Activated B cell treated with CpG ODN at 0.5 μM for 24 hours (primary cell): ENCODE measurements at regions not wholly inside any gene's neighbourhood (a gene's known extent, or its start where the extent isn't known, plus 50 kb on each side); places are given as distances from the start of the nearest gene placed in this dataset.

Experiments
- ATAC-seq: fragments of 200-7000 bp; cut with Tn5 transposase; one replicate; pipeline ENCODE4 v1.10.0; 2021; ENCODE audit warnings: low read depth, mild to moderate bottlenecking, moderate library complexity
- CTCF ChIA-PET: fragments of 350-600 bp; sonication (Branson Sonifier 250); formaldehyde crosslinking; loops from one replicate; lab custom pipeline; 2021; ENCODE audit warnings: antibody characterized with exemption; lab: Charles Lee
- POLR2A ChIA-PET: fragments of 350-600 bp; sonication (Branson Sonifier 250); formaldehyde crosslinking; loops from one replicate; lab custom pipeline; 2021; ENCODE audit warnings: antibody characterized with exemption; lab: Charles Lee
- DNase-seq: peaks from one replicate; pipeline ENCODE4 v3.0.0; 2022
- H3K27ac Mint-ChIP-seq: one replicate; pipeline ENCODE4 v1.8.0; 2020; ENCODE audit warnings: mixed read lengths
- H3K27me3 Mint-ChIP-seq: one replicate; pipeline ENCODE4 v1.8.0; 2021; ENCODE audit warnings: mixed read lengths
- H3K36me3 Mint-ChIP-seq: one replicate; pipeline ENCODE4 v1.8.0; 2021; ENCODE audit warnings: low read depth, mixed read lengths
- H3K4me1 Mint-ChIP-seq: one replicate; pipeline ENCODE4 v1.8.0; 2021; ENCODE audit warnings: mixed read lengths
- H3K4me3 Mint-ChIP-seq: one replicate; pipeline ENCODE4 v1.8.0; 2020; ENCODE audit warnings: mild to moderate bottlenecking, mixed read lengths
- H3K9me3 Mint-ChIP-seq: one replicate; pipeline ENCODE4 v1.8.0; 2020; ENCODE audit warnings: mixed read lengths
- intact Hi-C: fragments of 100-400 bp; cut with micrococcal nuclease; formaldehyde crosslinking; loops from one replicate; pipeline ENCODE4 v1.15.1; 2024
- TF ChIP-seq, protein P1 (sequence below): fragments of 200-600 bp; IDR thresholded peaks from one replicate; pipeline ENCODE4 v1.8.0; 2022; ENCODE audit warnings: antibody characterized with exemption, mild to moderate bottlenecking

DNA sequence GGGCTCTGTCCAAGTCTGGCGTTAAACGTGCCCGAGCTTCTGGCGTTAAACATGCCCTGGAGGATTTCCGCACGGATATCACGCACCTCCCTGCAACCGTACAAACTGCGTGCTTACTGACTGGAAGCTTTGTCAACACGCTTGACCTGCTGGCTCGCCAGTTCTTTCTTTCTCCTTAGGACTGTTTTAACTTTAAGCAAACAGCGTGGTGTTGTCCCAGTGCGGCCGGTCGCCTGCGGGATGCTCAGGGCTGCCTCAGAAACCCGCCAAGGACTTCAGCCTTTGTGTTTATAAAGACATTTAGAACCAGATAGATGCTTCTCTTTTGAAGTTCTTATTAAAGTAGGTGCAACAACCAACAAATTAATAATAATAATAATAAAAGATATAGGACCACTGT, 946.0 kb downstream of the RAB28 start:
- no peaks in the 10 kb centered on the region for H3K27me3 Mint-ChIP-seq
- TF ChIP-seq, protein P1, sequence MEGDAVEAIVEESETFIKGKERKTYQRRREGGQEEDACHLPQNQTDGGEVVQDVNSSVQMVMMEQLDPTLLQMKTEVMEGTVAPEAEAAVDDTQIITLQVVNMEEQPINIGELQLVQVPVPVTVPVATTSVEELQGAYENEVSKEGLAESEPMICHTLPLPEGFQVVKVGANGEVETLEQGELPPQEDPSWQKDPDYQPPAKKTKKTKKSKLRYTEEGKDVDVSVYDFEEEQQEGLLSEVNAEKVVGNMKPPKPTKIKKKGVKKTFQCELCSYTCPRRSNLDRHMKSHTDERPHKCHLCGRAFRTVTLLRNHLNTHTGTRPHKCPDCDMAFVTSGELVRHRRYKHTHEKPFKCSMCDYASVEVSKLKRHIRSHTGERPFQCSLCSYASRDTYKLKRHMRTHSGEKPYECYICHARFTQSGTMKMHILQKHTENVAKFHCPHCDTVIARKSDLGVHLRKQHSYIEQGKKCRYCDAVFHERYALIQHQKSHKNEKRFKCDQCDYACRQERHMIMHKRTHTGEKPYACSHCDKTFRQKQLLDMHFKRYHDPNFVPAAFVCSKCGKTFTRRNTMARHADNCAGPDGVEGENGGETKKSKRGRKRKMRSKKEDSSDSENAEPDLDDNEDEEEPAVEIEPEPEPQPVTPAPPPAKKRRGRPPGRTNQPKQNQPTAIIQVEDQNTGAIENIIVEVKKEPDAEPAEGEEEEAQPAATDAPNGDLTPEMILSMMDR: no peak
- no peaks in the 10 kb centered on the region for H3K36me3 Mint-ChIP-seq
- intact Hi-C loops: no loop called here
- H3K27ac Mint-ChIP-seq: no peak overlapping the region
- ChIA-PET POLR2A (no interaction called here), CTCF (no interaction called here)
- no peak overlapping the region for H3K4me3 Mint-ChIP-seq
- no peaks in the 10 kb centered on the region for H3K9me3 Mint-ChIP-seq
- H3K4me1 Mint-ChIP-seq: no peaks in the 10 kb centered on the region
- DNase-seq (no peak), ATAC-seq (no peak)

DNA sequence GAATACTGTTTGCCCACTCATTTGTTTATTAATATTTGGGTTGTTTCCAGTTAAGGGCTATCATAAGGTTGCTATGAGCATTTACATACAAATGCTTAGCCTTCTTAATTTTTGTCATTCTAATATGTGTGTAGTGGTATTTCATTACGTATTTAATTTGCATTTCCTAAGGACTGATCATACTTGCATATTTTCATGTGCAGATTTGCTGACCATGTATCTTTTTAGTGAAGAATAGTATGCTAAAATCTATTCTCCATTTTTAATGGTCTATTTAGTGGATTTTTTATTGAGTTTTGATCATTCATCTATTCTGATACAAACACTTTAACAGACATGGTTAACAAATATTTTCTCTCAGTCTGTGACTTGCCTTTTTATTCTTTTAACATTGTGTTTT, 949.5 kb downstream of the RAB28 start:
- no peaks in the 10 kb centered on the region for H3K9me3 Mint-ChIP-seq
- POLR2A ChIA-PET: no interaction called here

DNA sequence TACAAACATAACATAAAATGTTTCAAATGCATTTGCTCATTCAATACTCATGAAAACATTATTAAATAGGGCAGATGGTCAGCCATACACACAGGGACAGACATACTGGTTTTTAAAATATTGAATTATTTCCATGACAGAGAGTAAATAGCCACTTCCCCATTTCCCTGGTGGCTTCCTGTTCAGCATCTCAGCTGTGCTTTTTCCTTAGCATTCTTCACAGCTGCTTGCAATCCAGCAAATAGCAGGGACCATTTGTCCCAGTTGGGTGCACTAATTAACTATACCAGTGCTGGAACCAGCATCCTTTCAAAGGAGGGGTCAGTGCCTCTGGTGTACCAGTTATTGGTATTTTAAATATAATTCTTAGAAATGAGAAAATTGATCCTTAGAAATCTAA, 964.7 kb downstream of the RAB28 start:
- intact Hi-C loops: no loop called here
- ATAC-seq: no peak
- DNase-seq: no peak
- Mint-ChIP-seq H3K27me3 (no peaks in the 10 kb centered on the region), H3K4me1 (no peaks in the 10 kb centered on the region), H3K9me3 (peaks cover 6% of the 10 kb centered on the region), H3K36me3 (no peaks in the 10 kb centered on the region), H3K4me3 (no peak overlapping the region), H3K27ac (no peak overlapping the region)
- CTCF ChIA-PET: no interaction called here
- TF ChIP-seq, protein P1: no peak
- POLR2A ChIA-PET: no interaction called here

More for the DNA sequence above, 949.5 kb downstream of the RAB28 start:
- H3K4me3 Mint-ChIP-seq: no peak overlapping the region
- H3K4me1 Mint-ChIP-seq: no peaks in the 10 kb centered on the region
- no peak overlapping the region for H3K27ac Mint-ChIP-seq
- TF ChIP-seq, protein P1: no peak
- intact Hi-C loops: no loop called here
- DNase-seq (no peak), ATAC-seq (no peak)
- H3K27me3 Mint-ChIP-seq: no peaks in the 10 kb centered on the region
- CTCF ChIA-PET: no interaction called here
- H3K36me3 Mint-ChIP-seq: no peaks in the 10 kb centered on the region

DNA sequence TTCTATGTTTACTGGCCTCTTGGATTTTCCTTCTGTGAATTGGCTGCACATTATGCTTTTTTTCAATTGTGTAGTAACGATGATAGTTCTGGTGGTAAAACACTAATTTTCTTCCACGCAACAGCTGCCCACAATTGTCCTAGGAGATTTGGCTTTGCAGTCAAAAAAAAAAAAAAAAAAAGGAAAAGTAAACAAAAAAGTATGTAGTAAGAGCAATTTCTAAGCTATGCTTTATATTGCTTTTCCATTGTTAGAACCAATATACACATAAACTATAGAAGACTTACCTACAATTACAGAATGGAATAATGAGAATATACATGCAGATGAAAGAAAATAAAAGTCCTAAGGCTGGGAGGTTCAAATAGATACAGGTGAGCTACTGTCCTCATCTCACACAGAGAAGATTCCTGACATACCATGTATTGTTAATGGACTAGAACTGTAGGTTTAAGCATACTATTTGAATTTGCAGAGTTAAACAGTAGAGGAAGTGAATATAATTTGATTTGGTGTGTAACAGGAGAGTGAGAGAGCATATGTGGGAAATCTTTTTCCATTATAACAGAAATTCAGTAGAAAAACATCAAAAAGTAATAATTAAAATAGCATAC, 976.2 kb downstream of the RAB28 start:
- Mint-ChIP-seq H3K4me1 (no peaks in the 10 kb centered on the region), H3K36me3 (no peaks in the 10 kb centered on the region), H3K27me3 (no peaks in the 10 kb centered on the region), H3K9me3 (peaks cover 4% of the 10 kb centered on the region), H3K27ac (no peak overlapping the region), H3K4me3 (no peak overlapping the region)
- TF ChIP-seq, protein P1: no peak
- ChIA-PET POLR2A (no interaction called here), CTCF (no interaction called here)
- ATAC-seq: no peak
- DNase-seq: no peak
- intact Hi-C loops: no loop called here

DNA sequence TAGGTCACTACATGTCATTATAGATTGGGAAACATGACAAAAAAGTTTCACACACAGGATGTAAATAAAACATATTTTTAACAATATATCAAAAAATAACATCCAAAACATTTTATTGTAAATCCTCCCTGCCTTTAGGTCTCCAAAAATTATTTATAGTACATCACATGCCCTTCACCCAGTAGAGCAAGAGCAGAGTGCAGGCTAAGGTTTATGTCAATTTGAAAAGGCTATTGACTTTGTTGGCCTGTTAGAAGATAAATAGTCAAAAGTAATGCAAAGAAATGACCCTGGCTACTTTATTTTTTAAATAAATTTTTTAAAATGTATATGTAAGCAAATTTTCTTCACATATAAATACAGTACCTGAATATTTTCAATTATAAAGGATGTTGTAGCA, 983.7 kb downstream of the RAB28 start:
- Mint-ChIP-seq H3K4me3 (no peak overlapping the region), H3K27ac (no peak overlapping the region), H3K9me3 (peaks cover 3% of the 10 kb centered on the region), H3K27me3 (no peaks in the 10 kb centered on the region), H3K4me1 (no peaks in the 10 kb centered on the region), H3K36me3 (no peaks in the 10 kb centered on the region)
- ChIA-PET CTCF (no interaction called here), POLR2A (no interaction called here)
- intact Hi-C loops: no loop called here
- DNase-seq (no peak), ATAC-seq (no peak)
- TF ChIP-seq, protein P1: no peak
